ENCODE measurements at regions not wholly inside any gene's neighbourhood (a gene's known extent, or its start where the extent isn't known, plus 50 kb on each side); places are given as distances from the start of the nearest gene placed in this dataset.

GRCh38 chr5:168017313-168017712 lies 274.1 kb upstream of the WWC1 start:
- intact Hi-C loops (cut with DNase I; ENCODE audit: low total_unique reads) (no loop called here), in situ Hi-C loops (cut with MboI; ENCODE audit: low pct_ligation_motif_present in 1 of 4, low pct_unique_long_range_greater_than_20kb in 1 of 4, low sequenced_read_pairs in 3 of 4) (no loop called here)
- Histone ChIP-seq H3K9me3 (no peaks in the 10 kb centered on the region), H3K4me3 (no peak overlapping the region), H3K27ac (no peak overlapping the region), H3K27me3 (no peaks in the 10 kb centered on the region), H3K36me3 (no peaks in the 10 kb centered on the region), H3K4me1 (no peaks in the 10 kb centered on the region)
- no peak for DNase-seq
- TF ChIP-seq POLR2A (IDR thresholded peaks at IDR 0.05) (no peak), CTCF (IDR thresholded peaks at IDR 0.05) (no peak), POLR2AphosphoS5 (IDR thresholded peaks at IDR 0.05) (no peak), EP300 (IDR thresholded peaks at IDR 0.05; ENCODE audit: low read depth) (no peak)
- WGBS, 2 donors (ENCODE audit: low coverage in 1 of 2): 36 to 57% methylated on average over 3 of the region's 3 CpGs

GRCh38 chr5:168019143-168019542 lies 272.3 kb upstream of the WWC1 start:
- 81 to 89% methylated on average over 3 of the region's 3 CpGs for WGBS, 2 donors (ENCODE audit: low coverage in 1 of 2)
- H3K27ac ChIP-seq: no peak overlapping the region
- no peak for DNase-seq
- H3K27me3 ChIP-seq: no peaks in the 10 kb centered on the region
- H3K4me1 ChIP-seq: no peaks in the 10 kb centered on the region
- no peaks in the 10 kb centered on the region for H3K9me3 ChIP-seq
- TF ChIP-seq POLR2A (IDR thresholded peaks at IDR 0.05) (no peak), CTCF (IDR thresholded peaks at IDR 0.05) (no peak), EP300 (IDR thresholded peaks at IDR 0.05; ENCODE audit: low read depth) (no peak), POLR2AphosphoS5 (IDR thresholded peaks at IDR 0.05) (no peak)
- no peak overlapping the region for H3K4me3 ChIP-seq
- in situ Hi-C loops (cut with MboI; ENCODE audit: low pct_ligation_motif_present in 1 of 4, low pct_unique_long_range_greater_than_20kb in 1 of 4, low sequenced_read_pairs in 3 of 4) (no loop called here), intact Hi-C loops (cut with DNase I; ENCODE audit: low total_unique reads) (no loop called here)
- H3K36me3 ChIP-seq: no peaks in the 10 kb centered on the region

- no peaks in the 10 kb centered on the region for H3K36me3 ChIP-seq
- DNase-seq: no peak
- H3K4me1 ChIP-seq: no peaks in the 10 kb centered on the region
- H3K4me3 ChIP-seq: no peak overlapping the region
- 54 to 58% methylated on average over 11 of the region's 11 CpGs for WGBS, 2 donors (ENCODE audit: low coverage in 1 of 2)
- H3K27ac ChIP-seq: no peak overlapping the region
- intact Hi-C loops (cut with DNase I; ENCODE audit: low total_unique reads) (no loop called here), in situ Hi-C loops (cut with MboI; ENCODE audit: low pct_ligation_motif_present in 1 of 4, low pct_unique_long_range_greater_than_20kb in 1 of 4, low sequenced_read_pairs in 3 of 4) (no loop called here)
- H3K9me3 ChIP-seq: no peaks in the 10 kb centered on the region
- TF ChIP-seq EP300 (IDR thresholded peaks at IDR 0.05; ENCODE audit: low read depth) (no peak), CTCF (IDR thresholded peaks at IDR 0.05) (no peak), POLR2AphosphoS5 (IDR thresholded peaks at IDR 0.05) (no peak), POLR2A (IDR thresholded peaks at IDR 0.05) (no peak)
- H3K27me3 ChIP-seq: no peaks in the 10 kb centered on the region
These were observed 270.7 kb upstream of the WWC1 start for GRCh38 chr5:168020542-168021294.

GRCh38 chr5:168022446-168023169 lies 268.8 kb upstream of the WWC1 start:
- peak overlapping the region in 2 of 4 donors; percentile 17 to 22 for H3K27ac ChIP-seq
- H3K36me3 ChIP-seq: no peaks in the 10 kb centered on the region
- no peaks in the 10 kb centered on the region for H3K9me3 ChIP-seq
- TF ChIP-seq POLR2A (IDR thresholded peaks at IDR 0.05) (no peak), CTCF (IDR thresholded peaks at IDR 0.05) (no peak), EP300 (IDR thresholded peaks at IDR 0.05; ENCODE audit: low read depth) (no peak), POLR2AphosphoS5 (IDR thresholded peaks at IDR 0.05) (no peak)
- no peak for DNase-seq
- no peaks in the 10 kb centered on the region for H3K4me1 ChIP-seq
- intact Hi-C loops (cut with DNase I; ENCODE audit: low total_unique reads) (no loop called here), in situ Hi-C loops (cut with MboI; ENCODE audit: low pct_ligation_motif_present in 1 of 4, low pct_unique_long_range_greater_than_20kb in 1 of 4, low sequenced_read_pairs in 3 of 4) (no loop called here)
- 76 to 83% methylated on average over 6 to 16 of the region's 16 CpGs for WGBS, 2 donors (ENCODE audit: low coverage in 1 of 2)
- no peak overlapping the region for H3K4me3 ChIP-seq
- H3K27me3 ChIP-seq: no peaks in the 10 kb centered on the region

All from transverse colon (tissue), 4 donors.